ENCODE measurements at regions not wholly inside any gene's neighbourhood (a gene's known extent, or its start where the extent isn't known, plus 50 kb on each side); places are given as distances from the start of the nearest gene placed in this dataset.

GRCh38 chr6:56765494-56765893 lies 122.8 kb upstream of the DST start:
- ChIA-PET CTCF (no interaction called here), POLR2A (interaction anchor here (0.7 kb wide), 1 partner anchor 81 kb away, joined by 4 read pairs; no protein-coding TSS in a partner anchor)
- intact Hi-C loops (cut with DNase I, micrococcal nuclease) = no loop called here
- Mint-ChIP-seq H3K9me3 (no peaks in the 10 kb centered on the region), H3K27me3 (no peaks in the 10 kb centered on the region), H3K36me3 (ENCODE audit: low read depth) (no peaks in the 10 kb centered on the region), H3K4me1 (ENCODE audit: low read depth) (no peaks in the 10 kb centered on the region), H3K27ac (no peak overlapping the region), H3K4me3 (no peak overlapping the region)
- Histone ChIP-seq H3K9me3 (ENCODE audit: control insufficient read depth in 1 of 2, insufficient read depth in 1 of 2, low read length in 2 of 2) (no peaks in the 10 kb centered on the region), H3K36me3 (ENCODE audit: insufficient read depth, low read length) (no peaks in the 10 kb centered on the region), H3K4me3 (ENCODE audit: low read length) (no peak overlapping the region), H3K27ac (ENCODE audit: low read depth in 1 of 2, low read length in 2 of 2) (no peak overlapping the region), H3K27me3 (ENCODE audit: control insufficient read depth in 1 of 2, insufficient read depth in 2 of 2, low read length in 2 of 2) (no peaks in the 10 kb centered on the region), H3K4me1 (ENCODE audit: insufficient read depth, low read length) (no peaks in the 10 kb centered on the region)
- DNase-seq (no peak), ATAC-seq (ENCODE audit: poor library complexity) (no peak)
- TF ChIP-seq, protein P1, sequence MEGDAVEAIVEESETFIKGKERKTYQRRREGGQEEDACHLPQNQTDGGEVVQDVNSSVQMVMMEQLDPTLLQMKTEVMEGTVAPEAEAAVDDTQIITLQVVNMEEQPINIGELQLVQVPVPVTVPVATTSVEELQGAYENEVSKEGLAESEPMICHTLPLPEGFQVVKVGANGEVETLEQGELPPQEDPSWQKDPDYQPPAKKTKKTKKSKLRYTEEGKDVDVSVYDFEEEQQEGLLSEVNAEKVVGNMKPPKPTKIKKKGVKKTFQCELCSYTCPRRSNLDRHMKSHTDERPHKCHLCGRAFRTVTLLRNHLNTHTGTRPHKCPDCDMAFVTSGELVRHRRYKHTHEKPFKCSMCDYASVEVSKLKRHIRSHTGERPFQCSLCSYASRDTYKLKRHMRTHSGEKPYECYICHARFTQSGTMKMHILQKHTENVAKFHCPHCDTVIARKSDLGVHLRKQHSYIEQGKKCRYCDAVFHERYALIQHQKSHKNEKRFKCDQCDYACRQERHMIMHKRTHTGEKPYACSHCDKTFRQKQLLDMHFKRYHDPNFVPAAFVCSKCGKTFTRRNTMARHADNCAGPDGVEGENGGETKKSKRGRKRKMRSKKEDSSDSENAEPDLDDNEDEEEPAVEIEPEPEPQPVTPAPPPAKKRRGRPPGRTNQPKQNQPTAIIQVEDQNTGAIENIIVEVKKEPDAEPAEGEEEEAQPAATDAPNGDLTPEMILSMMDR (IDR thresholded peaks at IDR 0.05) = no peak

DNA sequence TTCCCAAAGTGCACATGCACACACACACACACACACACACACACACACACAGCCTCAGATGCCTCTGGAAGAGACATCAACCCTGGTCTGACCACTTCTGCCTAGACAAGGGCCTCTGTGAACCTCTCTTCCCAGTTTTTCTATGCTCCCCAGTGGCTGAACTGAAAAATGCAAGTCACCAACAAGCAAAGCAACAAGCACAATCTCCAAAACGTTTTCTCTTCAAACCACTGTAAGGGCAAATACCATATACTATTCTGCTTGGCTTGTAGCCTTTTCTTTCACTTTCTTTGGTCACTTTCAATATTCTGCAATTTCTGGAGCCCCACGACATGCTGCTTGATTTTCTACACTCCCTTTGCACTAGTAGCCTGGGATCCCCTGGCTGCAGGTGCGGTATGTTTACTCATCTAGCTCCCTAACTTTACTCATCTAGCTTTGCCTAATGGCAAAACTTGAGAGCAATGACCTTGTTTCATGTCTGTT lies 121.4 kb upstream of the DST start:
- TF ChIP-seq, protein P1 (IDR thresholded peaks at IDR 0.05) = no peak
- no peak for ATAC-seq (ENCODE audit: poor library complexity)
- no peak overlapping the region for H3K27ac Mint-ChIP-seq
- POLR2A ChIA-PET = interaction anchor here (0.7 kb wide), 1 partner anchor 74 kb away, joined by 3 read pairs; no protein-coding TSS in a partner anchor
- Histone ChIP-seq H3K9me3 (ENCODE audit: control insufficient read depth in 1 of 2, insufficient read depth in 1 of 2, low read length in 2 of 2) (no peaks in the 10 kb centered on the region), H3K27ac (ENCODE audit: low read depth in 1 of 2, low read length in 2 of 2) (no peak overlapping the region), H3K4me1 (ENCODE audit: insufficient read depth, low read length) (no peaks in the 10 kb centered on the region), H3K27me3 (ENCODE audit: control insufficient read depth in 1 of 2, insufficient read depth in 2 of 2, low read length in 2 of 2) (no peaks in the 10 kb centered on the region), H3K36me3 (ENCODE audit: insufficient read depth, low read length) (no peaks in the 10 kb centered on the region), H3K4me3 (ENCODE audit: low read length) (no peak overlapping the region)
- no peaks in the 10 kb centered on the region for H3K9me3 Mint-ChIP-seq
- CTCF ChIA-PET = no interaction called here
- no peaks in the 10 kb centered on the region for H3K4me1 Mint-ChIP-seq (ENCODE audit: low read depth)
- no peaks in the 10 kb centered on the region for H3K27me3 Mint-ChIP-seq
- intact Hi-C loops (cut with DNase I, micrococcal nuclease) = no loop called here
- no peak for DNase-seq
- no peaks in the 10 kb centered on the region for H3K36me3 Mint-ChIP-seq (ENCODE audit: low read depth)
- no peak overlapping the region for H3K4me3 Mint-ChIP-seq

DNA sequence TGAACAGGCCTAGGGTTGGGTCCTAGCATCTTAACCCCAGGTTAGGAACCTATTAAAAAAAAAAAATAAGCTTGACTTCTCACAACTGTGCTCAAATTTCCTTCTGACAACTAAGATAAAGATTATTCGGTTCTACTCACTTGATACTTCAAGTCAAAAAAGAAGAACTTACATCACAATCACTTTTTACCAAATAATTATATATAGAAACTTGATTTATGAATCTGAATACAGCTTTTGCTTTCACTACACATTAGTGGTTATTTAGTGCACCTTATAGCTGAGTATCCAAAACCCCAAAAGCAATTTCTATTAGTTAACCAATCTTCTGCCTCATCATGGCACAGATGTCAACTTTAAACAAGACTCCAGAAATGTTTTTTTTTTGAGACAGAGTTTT lies 119.0 kb upstream of the DST start:
- DNase-seq = no peak
- H3K9me3 Mint-ChIP-seq = no peaks in the 10 kb centered on the region
- POLR2A ChIA-PET = no interaction called here
- TF ChIP-seq, protein P1 (IDR thresholded peaks at IDR 0.05) = no peak
- H3K4me3 Mint-ChIP-seq = no peak overlapping the region
- no peaks in the 10 kb centered on the region for H3K27me3 Mint-ChIP-seq
- no peak overlapping the region for H3K4me3 ChIP-seq (ENCODE audit: low read length)
- ATAC-seq (ENCODE audit: poor library complexity) = no peak
- H3K27ac ChIP-seq (ENCODE audit: low read depth in 1 of 2, low read length in 2 of 2) = no peak overlapping the region
- H3K9me3 ChIP-seq (ENCODE audit: control insufficient read depth in 1 of 2, insufficient read depth in 1 of 2, low read length in 2 of 2) = no peaks in the 10 kb centered on the region
- intact Hi-C loops (cut with DNase I, micrococcal nuclease) = no loop called here
- H3K27ac Mint-ChIP-seq = no peak overlapping the region
- no peaks in the 10 kb centered on the region for H3K4me1 ChIP-seq (ENCODE audit: insufficient read depth, low read length)
- no peaks in the 10 kb centered on the region for H3K4me1 Mint-ChIP-seq (ENCODE audit: low read depth)
- H3K27me3 ChIP-seq (ENCODE audit: control insufficient read depth in 1 of 2, insufficient read depth in 2 of 2, low read length in 2 of 2) = no peaks in the 10 kb centered on the region
- CTCF ChIA-PET = no interaction called here
- no peaks in the 10 kb centered on the region for H3K36me3 ChIP-seq (ENCODE audit: insufficient read depth, low read length)
- no peaks in the 10 kb centered on the region for H3K36me3 Mint-ChIP-seq (ENCODE audit: low read depth)
